NCI-H774 (cell line): ENCODE measurements at regions not wholly inside any gene's neighbourhood (a gene's known extent, or its start where the extent isn't known, plus 50 kb on each side); places are given as distances from the start of the nearest gene placed in this dataset.

Experiments
- DNase-seq: peaks from one replicate; lab custom pipeline; 2025; lab: John Stamatoyannopoulos, UW

DNA sequence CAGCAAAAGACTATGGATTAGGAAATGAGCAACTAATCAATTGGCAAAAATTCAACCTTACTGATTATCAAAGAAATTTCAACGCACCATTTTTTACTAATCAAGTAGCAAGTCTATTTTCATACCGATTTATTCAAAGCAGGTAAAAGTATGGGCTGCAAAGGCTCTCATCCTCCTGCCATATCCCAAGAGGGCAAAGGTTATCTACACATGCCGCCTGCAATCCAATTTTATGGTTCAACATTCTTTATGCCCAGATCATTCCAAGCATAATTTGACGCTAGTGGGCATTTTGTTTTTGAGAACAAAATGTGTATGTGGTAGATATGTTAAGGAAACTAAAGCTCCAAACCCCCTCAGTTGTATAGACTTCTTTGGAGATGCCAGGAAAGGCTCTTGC, 270.6 kb downstream of the MAF start:
- no peak for DNase-seq

DNA sequence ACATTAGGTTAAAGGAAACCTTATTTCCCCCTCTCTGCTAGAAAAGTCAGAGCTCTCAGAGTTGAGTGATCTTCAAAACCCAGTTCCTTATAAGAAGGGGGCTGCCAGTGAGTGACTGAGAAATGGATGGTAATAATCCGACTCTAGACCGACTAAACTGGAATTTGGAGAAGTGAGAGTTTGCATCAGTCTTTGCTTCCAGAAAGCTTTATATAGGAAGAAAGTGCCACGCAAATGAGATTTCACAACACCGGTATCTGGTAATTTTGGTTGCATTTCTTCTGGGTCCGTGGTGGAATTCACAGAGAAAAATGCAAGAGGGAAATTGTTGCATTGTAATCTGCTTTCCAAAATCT, 271.4 kb downstream of the MAF start:
- DNase-seq, result no peak

DNA sequence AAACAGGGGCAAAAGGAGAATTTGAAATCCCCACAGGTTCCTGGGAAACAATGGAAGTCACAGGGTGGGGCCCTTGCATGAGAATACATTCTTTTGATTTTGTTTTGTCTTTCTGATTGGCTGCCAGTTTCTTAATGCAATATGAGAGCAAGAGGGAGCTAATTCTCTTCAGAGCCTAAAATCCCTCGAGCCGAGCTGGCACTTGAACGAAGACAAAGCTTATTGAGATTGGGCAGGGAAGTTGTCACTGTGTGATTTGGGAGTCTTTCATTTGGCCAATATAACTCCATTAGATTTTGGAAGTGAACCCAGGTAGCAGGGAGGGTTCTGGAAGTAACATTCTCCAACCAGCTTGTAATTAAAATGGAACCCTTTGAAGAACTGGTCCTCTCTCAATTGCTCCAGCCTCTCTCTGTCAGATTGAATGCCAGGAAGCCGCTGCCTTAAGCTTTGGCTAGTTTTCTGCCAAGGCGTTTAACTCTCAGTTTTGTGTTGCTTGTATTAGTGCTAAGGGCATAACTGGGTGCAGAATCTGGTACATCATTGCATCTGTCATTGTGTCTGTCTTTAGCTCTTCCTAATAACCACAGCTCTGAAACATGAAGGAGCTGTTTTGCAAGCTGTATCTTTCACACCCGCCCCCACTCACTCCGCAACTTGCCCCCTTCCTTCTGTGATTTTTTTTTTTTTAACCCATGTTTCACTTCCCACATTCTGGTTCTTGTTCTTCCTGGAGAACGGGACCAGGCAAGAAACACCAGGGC, 272.0 kb downstream of the MAF start:
- no peak for DNase-seq

DNA sequence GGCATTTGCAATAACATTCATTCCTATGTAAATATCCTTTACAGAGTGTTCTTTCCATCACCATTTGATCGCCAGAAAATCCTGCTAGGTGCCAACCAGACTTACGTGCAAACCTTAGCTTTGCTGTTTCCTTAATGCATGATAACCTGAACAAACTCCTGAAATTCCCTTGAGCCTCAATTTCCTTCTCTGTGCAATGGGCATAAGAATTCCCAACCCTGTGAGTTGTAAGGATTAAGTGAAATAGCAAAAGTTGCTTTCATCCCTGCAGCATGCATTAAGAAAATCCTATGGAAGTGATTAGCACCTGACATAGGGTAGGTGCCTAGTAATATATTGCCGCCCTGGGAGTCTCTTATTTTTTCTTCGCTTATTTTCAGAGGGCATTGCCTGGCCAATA, 272.7 kb downstream of the MAF start:
- DNase-seq, result no peak

DNA sequence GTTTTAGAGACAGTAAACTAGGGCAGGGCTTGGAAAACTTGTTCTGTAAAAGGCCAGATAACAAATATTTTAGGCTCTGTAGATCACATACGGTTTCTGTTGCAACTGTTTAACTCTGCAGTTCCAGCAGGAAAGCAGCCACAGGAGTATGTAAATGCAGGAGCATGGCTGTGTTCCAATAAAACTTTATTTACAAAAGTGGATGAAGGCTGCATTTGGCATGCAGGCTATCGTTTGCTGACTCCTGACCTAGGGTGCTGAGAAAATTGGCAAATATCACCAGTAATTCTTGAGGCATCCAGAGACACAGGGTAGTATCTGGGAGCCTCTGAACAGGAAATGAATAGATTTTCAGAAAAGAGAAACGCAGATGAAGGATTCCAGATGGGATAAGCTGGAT, 274.0 kb downstream of the MAF start:
- DNase-seq, result no peak

DNA sequence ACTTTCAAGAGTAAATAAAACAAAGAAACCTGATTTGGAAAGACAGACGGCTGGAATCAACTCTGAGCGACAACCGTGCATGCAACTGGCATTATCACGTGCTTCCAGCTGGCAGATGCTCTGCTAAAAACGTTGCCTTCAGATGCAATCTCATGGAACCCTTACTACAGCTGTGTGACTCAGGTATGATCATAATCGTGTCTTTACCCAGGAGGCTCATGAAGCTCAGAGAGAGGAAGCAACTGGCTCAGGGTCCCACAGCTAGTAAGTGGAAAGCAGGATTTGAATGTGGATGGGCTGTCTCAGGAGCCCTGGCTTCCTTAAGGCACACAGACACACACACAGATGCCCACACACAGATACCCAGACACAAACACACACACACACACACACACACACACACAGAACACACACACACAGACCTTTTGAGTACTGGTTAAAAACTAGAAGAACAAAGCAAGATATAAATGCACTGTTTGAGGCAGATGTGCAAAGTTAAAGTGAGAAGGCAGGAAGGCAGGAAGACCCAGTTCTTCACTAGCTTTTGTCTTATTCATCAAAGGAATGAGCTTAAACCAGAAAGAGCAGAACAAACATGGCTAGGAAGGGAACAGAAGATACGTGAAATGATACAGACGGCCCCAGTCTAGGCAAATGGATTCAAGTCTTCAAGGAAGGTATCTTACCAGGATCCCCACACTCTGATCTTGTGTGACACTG, 275.2 kb downstream of the MAF start:
- DNase-seq, result no peak

DNA sequence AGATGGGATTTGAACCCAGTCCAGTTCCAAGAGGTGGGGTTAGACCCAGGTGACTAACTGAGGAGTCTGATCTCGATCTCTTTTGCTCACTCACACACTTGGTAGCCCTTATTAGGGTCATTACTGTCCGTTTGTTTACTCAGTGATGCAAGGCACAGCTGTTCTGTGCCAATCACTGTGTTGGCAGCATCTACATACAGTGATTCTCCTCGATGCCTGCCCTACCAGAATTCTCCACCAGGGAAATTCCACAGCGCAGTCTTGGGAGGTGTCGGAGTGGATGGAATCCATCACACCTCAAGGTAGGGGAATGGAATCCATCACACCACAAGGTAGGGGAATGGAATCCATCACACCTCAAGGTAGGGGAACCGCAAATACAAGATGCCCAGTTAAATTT, 279.6 kb downstream of the MAF start:
- no peak for DNase-seq

DNA sequence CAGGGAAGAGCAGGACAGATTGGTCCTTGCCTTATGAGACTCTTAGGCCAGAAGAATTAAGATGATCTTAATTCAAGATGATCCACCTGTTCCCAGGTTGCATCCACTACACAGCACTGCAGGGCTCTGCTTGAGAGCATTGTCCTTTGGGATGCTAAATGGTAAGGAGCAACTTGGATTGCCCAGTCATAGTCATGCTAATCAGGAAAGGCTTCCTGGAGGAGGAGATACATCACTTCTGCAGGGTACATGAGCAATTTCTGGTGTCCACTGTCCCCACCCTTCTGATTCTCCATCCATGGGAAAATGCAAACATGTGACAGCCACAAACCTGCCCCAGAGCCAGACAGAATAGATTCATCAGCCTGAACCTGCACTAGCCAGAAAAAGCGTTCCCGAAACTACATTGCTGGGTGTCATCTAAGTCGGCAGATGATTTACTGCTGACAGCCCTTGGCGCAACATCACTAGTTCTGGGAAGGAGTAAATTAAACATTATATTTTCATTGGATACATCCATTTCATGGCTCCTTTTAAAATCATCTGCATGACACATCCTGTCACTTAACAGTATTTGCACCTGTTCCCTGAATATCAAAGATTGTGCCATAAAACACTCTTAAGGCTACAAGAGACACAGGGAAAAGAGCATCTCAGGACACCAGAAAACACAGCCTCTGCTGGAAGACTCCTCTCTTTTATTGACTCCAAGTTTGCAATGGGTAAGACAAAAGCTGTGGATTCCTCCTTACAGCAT, 282.2 kb downstream of the MAF start:
- no peak for DNase-seq

DNA sequence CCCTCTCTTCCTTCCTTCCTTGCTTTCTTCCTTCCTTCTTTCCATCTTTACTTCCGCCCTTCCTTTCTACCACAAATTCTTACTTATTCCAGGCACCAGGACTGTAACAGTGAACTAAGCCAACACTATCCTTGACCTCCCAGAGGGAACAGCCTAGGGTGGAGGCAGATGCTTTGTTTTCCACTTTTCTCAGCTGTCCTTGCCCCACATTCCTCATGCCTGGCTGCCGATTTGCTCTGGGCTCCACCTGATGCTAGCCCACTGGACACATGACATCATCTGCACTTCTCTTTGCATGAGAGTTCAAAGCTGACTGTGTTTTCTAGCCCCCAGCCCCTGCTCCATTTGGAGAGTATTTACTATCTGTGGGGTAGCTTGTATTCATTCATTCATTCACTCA, 283.0 kb downstream of the MAF start:
- no peak for DNase-seq

DNA sequence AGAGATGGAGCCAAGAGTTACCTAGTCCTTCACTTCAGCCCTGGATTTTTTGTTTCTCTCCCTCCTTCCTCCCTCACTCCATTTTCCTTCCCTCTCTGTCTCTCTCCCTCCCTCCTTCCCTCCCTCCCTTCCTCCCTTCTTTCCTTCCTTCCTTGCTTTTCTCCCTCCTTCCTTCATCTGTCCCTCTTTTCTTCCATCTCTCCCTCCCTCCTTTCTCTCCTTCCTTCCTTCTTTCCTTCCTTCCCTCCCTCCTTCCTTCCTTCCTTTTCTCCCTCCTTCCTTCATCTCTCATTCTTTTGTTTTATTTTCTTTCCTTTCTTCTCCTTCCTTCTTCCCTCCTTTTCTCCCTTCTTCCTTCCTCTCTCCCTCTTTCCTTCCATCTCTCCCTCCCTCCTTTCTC, 283.5 kb downstream of the MAF start:
- no peak for DNase-seq

DNA sequence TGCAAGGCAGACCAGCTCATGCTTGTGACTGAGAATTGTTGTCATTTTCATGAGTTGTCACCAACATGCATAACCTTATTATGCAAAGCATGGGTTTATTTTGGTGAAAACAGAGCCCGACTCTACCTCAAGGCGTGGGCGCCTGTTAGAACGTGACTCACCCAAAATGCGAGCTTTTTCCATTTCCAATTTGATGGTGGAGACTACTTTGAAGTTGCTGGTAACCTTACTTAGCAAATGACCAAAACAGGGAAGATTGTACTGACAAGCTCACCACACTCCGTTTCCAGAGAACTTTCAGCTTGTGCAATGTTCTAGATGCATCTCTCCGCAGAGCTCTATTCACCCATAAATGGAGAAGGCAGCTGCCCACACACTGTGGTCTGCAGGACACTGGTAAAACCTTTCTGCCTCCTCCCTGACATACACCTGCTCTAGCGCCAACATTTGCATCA, 284.5 kb downstream of the MAF start:
- no peak for DNase-seq

DNA sequence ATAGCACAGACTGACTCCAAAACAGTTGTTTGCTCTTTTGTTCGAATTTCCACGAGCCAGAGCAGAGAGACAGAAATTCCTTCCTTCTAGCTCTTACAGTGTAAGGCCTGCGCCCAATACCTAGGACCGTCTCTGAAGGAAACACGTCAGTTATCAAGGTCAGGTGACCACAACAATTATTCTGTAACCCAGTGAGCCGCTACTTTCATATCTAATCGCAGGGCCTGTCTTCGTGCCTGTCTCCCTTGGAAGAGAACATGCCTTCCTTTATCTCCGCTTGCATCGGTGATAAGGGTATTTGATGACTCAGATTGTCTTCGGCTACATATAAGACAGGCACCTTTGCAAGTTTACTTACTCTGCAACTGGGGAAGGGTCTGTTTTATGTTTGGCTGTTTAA, 288.0 kb downstream of the MAF start:
- no peak for DNase-seq

DNA sequence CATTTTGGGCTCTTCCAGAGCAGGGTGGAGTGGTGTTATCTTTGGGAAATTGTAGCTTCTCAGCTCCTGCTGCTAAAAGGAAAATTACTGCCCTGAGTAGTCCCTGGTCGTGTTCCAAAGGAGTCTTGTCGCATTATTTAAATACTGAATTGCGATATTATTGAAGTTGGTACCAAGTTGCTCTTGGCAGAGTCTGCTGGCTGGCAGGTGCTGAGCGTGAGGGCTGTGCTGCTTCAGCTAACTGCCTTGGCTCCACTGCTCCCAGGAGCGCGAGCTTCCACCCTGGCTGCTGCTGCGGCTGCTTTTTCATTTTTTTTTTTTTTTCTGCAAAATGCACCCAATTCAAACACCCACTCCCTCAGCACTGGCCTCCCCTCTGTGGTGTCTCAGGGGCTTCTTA, 289.8 kb downstream of the MAF start:
- no peak for DNase-seq

DNA sequence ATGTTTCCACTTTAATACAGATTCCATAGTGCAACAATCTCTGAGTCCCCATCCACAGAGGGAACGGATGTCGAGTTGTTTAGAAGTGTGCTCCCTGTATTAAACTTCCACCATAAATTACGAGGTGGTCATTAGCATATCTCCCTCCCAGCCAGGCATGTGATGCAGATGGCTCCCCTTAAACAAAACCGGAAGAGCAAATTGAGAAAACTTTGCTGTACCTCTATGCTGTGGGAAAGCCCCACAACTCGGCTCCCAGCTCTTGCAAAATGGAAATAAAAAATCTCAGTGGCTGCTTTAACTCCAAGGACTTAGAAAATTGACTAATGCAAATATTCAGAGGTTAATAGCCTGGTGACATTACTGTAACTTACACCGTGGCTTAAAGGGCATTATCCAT, 290.9 kb downstream of the MAF start:
- no peak for DNase-seq

DNA sequence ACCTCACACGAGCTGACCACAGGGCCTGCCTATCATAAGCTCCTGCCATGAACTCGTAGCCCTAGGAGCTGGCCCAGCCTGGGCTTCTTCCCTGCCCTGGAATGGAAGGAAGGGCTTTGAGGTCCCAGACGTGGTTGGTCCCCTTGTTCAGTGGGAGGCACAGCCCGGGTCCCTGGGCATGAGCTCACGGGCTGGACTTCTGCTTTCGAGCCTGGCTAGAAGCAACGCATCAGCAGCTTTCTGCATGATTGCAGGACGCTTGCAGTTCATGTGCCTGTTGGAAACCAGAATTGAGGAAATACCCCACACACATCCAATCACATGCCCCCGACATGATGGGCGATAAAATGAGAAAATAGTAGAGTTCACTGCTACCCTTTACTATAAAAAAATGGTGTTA, 293.3 kb downstream of the MAF start:
- DNase-seq, result no peak

DNA sequence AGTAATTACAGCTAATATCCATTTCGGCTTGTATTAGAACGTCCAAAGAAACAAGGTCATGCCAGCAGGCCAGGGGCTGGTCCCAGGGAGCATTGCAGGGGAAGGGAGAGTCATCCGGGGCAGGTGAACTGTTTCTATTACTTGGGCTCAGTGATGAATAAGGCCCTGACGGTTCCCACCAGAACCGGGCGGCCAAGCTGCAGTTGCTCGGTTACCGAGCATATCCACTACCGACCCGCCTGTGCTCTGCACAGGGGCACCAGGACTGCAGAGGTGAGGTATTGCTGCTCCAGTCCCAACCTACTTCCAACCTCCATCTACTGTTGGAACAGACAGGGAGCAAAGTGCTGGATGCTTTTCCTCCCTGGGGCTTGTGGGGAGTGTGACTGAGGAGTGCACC, 295.5 kb downstream of the MAF start:
- DNase-seq, result no peak

DNA sequence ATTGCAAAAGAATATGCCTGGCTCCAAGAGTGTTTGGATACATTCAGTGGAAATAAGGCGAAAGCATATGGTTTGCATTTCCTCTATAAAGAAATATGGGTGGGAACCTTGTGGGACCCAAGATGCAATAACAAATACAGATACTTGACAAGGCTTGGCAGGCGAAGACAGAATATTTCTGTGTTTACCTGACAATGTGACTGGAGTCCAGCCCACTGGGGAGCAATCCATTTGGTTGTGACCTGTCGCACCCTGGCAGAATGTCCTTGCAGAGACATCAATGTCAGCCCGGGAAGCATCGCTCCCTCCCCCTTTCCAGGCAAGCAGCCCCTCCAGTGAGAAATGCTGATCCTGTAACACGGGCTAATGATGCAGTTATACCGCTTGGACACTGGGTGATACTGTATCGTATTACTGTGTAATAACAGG, 296.6 kb downstream of the MAF start:
- DNase-seq, result no peak

DNA sequence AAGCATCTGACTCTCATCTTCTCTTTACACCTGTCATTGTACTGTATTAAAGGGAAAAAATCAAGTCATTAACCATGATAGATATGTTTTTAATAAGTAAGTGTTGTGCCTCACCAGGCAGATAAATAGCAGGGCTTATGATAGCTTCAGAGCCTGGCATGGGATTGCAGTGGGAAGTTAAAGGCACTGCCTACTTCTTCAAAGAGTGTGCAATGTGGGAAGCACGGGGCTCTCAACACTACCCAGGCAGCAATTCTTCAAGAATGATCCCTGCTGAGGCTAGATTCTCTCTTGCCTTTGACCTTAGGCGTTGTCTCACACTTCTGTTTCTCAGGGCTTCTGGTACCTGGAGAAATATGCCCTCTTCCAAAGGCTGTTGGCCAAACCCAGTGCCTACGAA, 297.3 kb downstream of the MAF start:
- no peak for DNase-seq

DNA sequence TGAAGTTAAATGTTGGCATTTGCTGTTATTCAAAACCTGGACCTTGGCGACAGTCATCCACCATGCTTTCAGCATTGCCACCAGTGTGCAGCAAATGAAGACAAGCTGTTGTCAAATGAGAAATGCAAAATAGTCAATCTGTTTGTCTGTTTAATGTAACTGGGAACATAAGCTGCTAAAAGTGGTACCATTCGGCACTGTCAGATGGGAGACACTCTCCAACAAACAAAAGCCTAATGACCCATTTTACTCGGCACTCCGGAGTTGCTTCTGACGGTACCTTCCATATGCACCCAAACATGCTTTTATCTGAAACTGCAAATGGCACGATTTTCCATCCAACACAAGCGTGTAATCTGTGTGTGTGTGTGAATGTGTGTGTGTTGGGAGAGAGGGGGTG, 297.8 kb downstream of the MAF start:
- DNase-seq, result no peak

DNA sequence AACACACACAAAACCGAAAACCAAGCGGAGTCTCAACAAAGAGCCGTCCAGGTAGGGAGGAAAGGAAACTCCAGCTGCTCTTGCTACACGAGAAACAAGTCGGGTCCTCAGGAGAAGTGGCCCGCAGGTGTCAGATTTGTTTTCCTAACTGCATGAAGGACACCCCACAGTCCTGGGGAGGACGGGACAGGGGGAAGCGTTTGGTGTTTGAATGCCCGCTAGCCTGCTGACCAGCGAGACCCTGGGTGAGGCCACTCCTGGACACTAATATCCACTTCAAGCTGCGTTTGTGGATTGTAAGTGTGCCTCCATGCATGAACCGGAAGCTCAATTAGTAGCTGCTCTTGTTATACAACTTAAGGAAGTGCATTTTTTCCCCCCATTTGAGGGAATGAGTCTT, 299.5 kb downstream of the MAF start:
- no peak for DNase-seq

DNA sequence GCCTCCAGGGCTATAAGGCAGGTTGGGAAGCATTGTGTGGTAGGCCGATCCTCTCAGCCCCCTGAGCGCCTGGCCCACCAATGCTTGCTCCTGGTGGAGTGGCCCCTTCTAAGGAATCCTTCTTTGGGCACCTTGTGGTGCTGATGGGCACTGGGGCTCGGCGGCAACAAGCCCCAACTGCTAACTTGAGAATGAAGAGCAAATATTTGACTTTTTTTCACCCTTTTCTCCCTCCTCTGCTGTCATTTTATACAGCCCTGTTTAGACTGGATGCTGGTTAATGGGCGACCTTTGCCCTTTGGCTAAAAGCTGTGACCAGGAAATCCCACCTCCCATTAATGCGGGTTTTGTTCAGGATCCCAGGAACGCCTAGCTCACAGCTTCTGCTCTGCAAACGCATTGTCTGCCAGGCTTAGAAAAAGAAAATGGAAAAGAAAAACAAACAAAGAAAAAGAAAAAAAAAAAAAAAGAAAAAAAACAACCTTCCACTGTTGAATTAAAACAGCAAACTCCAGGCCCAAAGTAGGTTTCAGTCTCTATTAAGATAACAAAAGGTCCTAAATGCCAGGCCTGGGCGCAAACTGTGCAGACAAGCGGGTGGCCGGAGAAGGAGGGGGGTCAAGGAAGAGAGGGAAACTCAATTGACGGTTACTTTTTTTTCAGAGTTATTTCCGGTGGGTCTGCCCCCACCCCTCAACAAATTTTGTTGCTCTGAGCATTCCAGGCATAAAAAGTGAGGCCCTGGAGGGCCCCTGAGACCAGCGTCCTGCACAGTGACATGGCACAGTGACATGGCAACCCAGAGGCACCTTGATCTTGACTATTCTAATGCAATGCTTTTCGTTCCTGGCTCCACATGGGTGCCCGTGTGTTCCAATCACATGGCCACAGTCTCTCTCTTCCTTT, 301.4 kb downstream of the MAF start:
- DNase-seq, result no peak

DNA sequence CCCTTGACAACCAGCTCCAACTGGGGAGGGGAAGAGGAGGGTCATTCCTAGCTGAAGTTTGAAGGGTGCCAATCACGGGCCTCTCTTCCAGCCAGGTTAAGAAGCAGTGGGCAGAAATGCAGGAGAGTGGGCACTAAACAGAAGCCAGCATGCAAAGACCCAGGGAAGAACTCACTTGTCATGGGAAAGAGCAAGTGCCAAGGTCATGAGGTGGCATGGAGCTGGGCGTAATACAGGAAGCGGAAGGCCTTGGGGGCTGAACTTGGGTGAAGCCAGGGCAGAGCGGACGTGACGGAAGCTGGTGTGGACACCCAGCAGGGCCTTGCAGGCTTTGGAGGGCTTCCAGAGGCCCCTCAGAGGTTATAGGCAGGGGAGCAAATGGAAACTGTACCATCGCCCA, 302.1 kb downstream of the MAF start:
- DNase-seq, result no peak
